WTC11 (cell line): ENCODE measurements at regions not wholly inside any gene's neighbourhood (a gene's known extent, or its start where the extent isn't known, plus 50 kb on each side); places are given as distances from the start of the nearest gene placed in this dataset.

Experiments used
- ATAC-seq: fragments of 200-7000 bp; cut with Tn5 transposase; 2 replicates; pipeline ENCODE4 v1.10.0; 2021; ENCODE audit warnings: mild to moderate bottlenecking, moderate library complexity
- CTCF ChIA-PET: fragments of 300-600 bp; sonication (Branson Sonifier 250); formaldehyde crosslinking; loops from one replicate; lab custom pipeline; 2021; ENCODE audit warnings: antibody characterized with exemption; lab: Charles Lee
- POLR2A ChIA-PET: fragments of 350-600 bp; sonication (Branson Sonifier 250); formaldehyde crosslinking; loops from one replicate; lab custom pipeline; 2021; ENCODE audit warnings: antibody characterized with exemption; lab: Charles Lee
- DNase-seq: peaks from one replicate; pipeline ENCODE4 v3.0.0; 2021; ENCODE audit warnings: low spot score
- H3K27ac Mint-ChIP-seq: 2 replicates; pipeline ENCODE4 v1.8.0; 2021; ENCODE audit warnings: mixed read lengths
- H3K27me3 Mint-ChIP-seq: 2 replicates; pipeline ENCODE4 v1.8.0; 2021; ENCODE audit warnings: low read depth, mild to moderate bottlenecking, moderate library complexity, mixed read lengths
- H3K36me3 Mint-ChIP-seq: 2 replicates; pipeline ENCODE4 v1.8.0; 2021; ENCODE audit warnings: mixed read lengths
- H3K4me1 Mint-ChIP-seq: 2 replicates; pipeline ENCODE4 v1.8.0; 2022; ENCODE audit warnings: mixed read lengths
- H3K4me3 Mint-ChIP-seq: 2 replicates; pipeline ENCODE4 v1.8.0; 2021; ENCODE audit warnings: mild to moderate bottlenecking, moderate library complexity, mixed read lengths
- H3K9me3 Mint-ChIP-seq: 2 replicates; pipeline ENCODE4 v1.8.0; 2021; ENCODE audit warnings: mixed read lengths
- FOXP1 ChIP-seq: sonication (generic); formaldehyde crosslinking; IDR thresholded peaks from 2 replicates; pipeline ENCODE4 v1.8.0; 2022; ENCODE audit warnings: missing genetic modification reagents, mild to moderate bottlenecking, moderate library complexity, borderline replicate concordance
- FOXP4 ChIP-seq: sonication (generic); formaldehyde crosslinking; IDR thresholded peaks from 2 replicates; pipeline ENCODE4 v1.8.0; 2022; ENCODE audit warnings: mild to moderate bottlenecking, missing genetic modification reagents
- GABPB1 ChIP-seq: sonication (generic); formaldehyde crosslinking; IDR thresholded peaks from 2 replicates; pipeline ENCODE4 v1.8.1; 2023; ENCODE audit warnings: mild to moderate bottlenecking, missing genetic modification reagents
- IRF1 ChIP-seq: sonication (generic); formaldehyde crosslinking; IDR thresholded peaks from 2 replicates; pipeline ENCODE4 v1.8.0; 2023; ENCODE audit warnings: missing genetic modification reagents
- IRF2 ChIP-seq: sonication (generic); formaldehyde crosslinking; IDR thresholded peaks from 2 replicates; pipeline ENCODE4 v1.8.0; 2022; ENCODE audit warnings: low read depth, missing genetic modification reagents, borderline replicate concordance
- MXD4 ChIP-seq: fragments of 250-450 bp; sonication (Bioruptor Pico); IDR thresholded peaks from 2 replicates; pipeline ENCODE4 v1.8.0; 2021; ENCODE audit warnings: mild to moderate bottlenecking, moderate library complexity, borderline replicate concordance
- NFE2L1 ChIP-seq: sonication (generic); formaldehyde crosslinking; IDR thresholded peaks from 2 replicates; pipeline ENCODE4 v1.8.1; 2023; ENCODE audit warnings: missing genetic modification reagents
- NFYB ChIP-seq: sonication (generic); formaldehyde crosslinking; conservative IDR thresholded peaks from 2 replicates; pipeline ENCODE4 v1.8.0; 2022; ENCODE audit warnings: low read depth, missing genetic modification reagents
- OVOL2 ChIP-seq: fragments of 250-450 bp; sonication (Bioruptor Pico); IDR thresholded peaks from 2 replicates; pipeline ENCODE4 v1.9.0; 2021; ENCODE audit warnings: mild to moderate bottlenecking, borderline replicate concordance
- RELA ChIP-seq: sonication (generic); formaldehyde crosslinking; IDR thresholded peaks from 2 replicates; pipeline ENCODE4 v1.8.1; 2022; ENCODE audit warnings: missing genetic modification reagents, mild to moderate bottlenecking, borderline replicate concordance
- RORB ChIP-seq: fragments of 250-450 bp; sonication (Bioruptor Pico); IDR thresholded peaks from 2 replicates; pipeline ENCODE4 v1.9.0; 2021; ENCODE audit warnings: mild to moderate bottlenecking
- SOX15 ChIP-seq: fragments of 250-450 bp; sonication (Bioruptor Pico); IDR thresholded peaks from 2 replicates; pipeline ENCODE4 v1.9.0; 2021; ENCODE audit warnings: mild to moderate bottlenecking
- TCF7 ChIP-seq: sonication (generic); formaldehyde crosslinking; IDR thresholded peaks from 2 replicates; pipeline ENCODE4 v1.8.0; 2022; ENCODE audit warnings: mild to moderate bottlenecking, low read depth, missing genetic modification reagents, moderate library complexity
- TEAD1 ChIP-seq: sonication (generic); formaldehyde crosslinking; IDR thresholded peaks from 2 replicates; pipeline ENCODE4 v1.8.0; 2022; ENCODE audit warnings: mild to moderate bottlenecking, missing genetic modification reagents
- ZNF219 ChIP-seq: sonication (generic); formaldehyde crosslinking; IDR thresholded peaks from 2 replicates; pipeline ENCODE4 v1.8.0; 2023; ENCODE audit warnings: missing genetic modification reagents, mild to moderate bottlenecking, borderline replicate concordance
- ZNF232 ChIP-seq: sonication (generic); formaldehyde crosslinking; IDR thresholded peaks from 2 replicates; pipeline ENCODE4 v1.8.0; 2022; ENCODE audit warnings: mild to moderate bottlenecking, missing genetic modification reagents
- ZNF281 ChIP-seq: sonication (generic); formaldehyde crosslinking; IDR thresholded peaks from 2 replicates; pipeline ENCODE4 v1.8.0; 2023; ENCODE audit warnings: mild to moderate bottlenecking, missing genetic modification reagents
- ZNF396 ChIP-seq: fragments of 250-450 bp; sonication (Bioruptor Pico); IDR thresholded peaks from 2 replicates; pipeline ENCODE4 v1.8.0; 2021; ENCODE audit warnings: mild to moderate bottlenecking, moderate library complexity, borderline replicate concordance
- ZNF423 ChIP-seq: fragments of 250-450 bp; sonication (Bioruptor Pico); IDR thresholded peaks from 2 replicates; pipeline ENCODE4 v2.1.2; 2022; ENCODE audit warnings: mild to moderate bottlenecking, moderate library complexity
- TF ChIP-seq, protein P1 (sequence below): fragments of 250-450 bp; sonication (Bioruptor Pico); IDR thresholded peaks from 2 replicates; pipeline ENCODE4 v1.8.0; 2021; ENCODE audit warnings: mild to moderate bottlenecking
- TF ChIP-seq, protein P2 (sequence below): sonication (generic); formaldehyde crosslinking; IDR thresholded peaks from 2 replicates; pipeline ENCODE4 v1.8.1; 2023; ENCODE audit warnings: mild to moderate bottlenecking, moderate library complexity, missing genetic modification reagents
- TF ChIP-seq, protein P3 (sequence below): sonication (generic); formaldehyde crosslinking; IDR thresholded peaks from 2 replicates; pipeline ENCODE4 v1.8.0; 2023; ENCODE audit warnings: missing genetic modification reagents, mild to moderate bottlenecking, borderline replicate concordance

- no peak for DNase-seq
- TF ChIP-seq, protein P1, sequence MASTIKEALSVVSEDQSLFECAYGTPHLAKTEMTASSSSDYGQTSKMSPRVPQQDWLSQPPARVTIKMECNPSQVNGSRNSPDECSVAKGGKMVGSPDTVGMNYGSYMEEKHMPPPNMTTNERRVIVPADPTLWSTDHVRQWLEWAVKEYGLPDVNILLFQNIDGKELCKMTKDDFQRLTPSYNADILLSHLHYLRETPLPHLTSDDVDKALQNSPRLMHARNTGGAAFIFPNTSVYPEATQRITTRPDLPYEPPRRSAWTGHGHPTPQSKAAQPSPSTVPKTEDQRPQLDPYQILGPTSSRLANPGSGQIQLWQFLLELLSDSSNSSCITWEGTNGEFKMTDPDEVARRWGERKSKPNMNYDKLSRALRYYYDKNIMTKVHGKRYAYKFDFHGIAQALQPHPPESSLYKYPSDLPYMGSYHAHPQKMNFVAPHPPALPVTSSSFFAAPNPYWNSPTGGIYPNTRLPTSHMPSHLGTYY (CRISPR knock-in tag), result no peak
- TF ChIP-seq NFE2L1 (CRISPR knock-in tag) (no peak), NFYB (CRISPR knock-in tag) (no peak), ZNF281 (CRISPR knock-in tag) (no peak), SOX15 (CRISPR knock-in tag) (no peak), ZNF396 (CRISPR knock-in tag) (no peak), FOXP1 (no peak), MXD4 (CRISPR knock-in tag) (no peak), FOXP4 (CRISPR knock-in tag) (no peak), GABPB1 (CRISPR knock-in tag) (no peak)
- TF ChIP-seq, protein P2, sequence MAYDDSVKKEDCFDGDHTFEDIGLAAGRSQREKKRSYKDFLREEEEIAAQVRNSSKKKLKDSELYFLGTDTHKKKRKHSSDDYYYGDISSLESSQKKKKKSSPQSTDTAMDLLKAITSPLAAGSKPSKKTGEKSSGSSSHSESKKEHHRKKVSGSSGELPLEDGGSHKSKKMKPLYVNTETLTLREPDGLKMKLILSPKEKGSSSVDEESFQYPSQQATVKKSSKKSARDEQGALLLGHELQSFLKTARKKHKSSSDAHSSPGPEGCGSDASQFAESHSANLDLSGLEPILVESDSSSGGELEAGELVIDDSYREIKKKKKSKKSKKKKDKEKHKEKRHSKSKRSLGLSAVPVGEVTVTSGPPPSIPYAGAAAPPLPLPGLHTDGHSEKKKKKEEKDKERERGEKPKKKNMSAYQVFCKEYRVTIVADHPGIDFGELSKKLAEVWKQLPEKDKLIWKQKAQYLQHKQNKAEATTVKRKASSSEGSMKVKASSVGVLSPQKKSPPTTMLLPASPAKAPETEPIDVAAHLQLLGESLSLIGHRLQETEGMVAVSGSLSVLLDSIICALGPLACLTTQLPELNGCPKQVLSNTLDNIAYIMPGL (CRISPR knock-in tag), result no peak
- TF ChIP-seq, all 79 proteins: peak for 0
- Mint-ChIP-seq H3K9me3 (peaks cover 8% of the 10 kb centered on the region; the same call in 1 of the 2 replicates), H3K36me3 (no peaks in the 10 kb centered on the region), H3K4me3 (no peak overlapping the region), H3K27me3 (no peaks in the 10 kb centered on the region), H3K27ac (no peak overlapping the region), H3K4me1 (peaks cover 8% of the 10 kb centered on the region)
- CTCF ChIA-PET, result no interaction called here
- ATAC-seq, result no peak
- POLR2A ChIA-PET, result no interaction called here
Measured at GRCh38 chr13:69280399-69280798, 827.2 kb upstream of the ATXN8OS start.

GRCh38 chr13:69279213-69279612, 828.4 kb upstream of the ATXN8OS start:
- H3K27me3 Mint-ChIP-seq, result no peaks in the 10 kb centered on the region
- ChIA-PET CTCF (no interaction called here), POLR2A (no interaction called here)
- ATAC-seq (no peak), DNase-seq (no peak)
- H3K4me3 Mint-ChIP-seq, result no peak overlapping the region
- no peaks in the 10 kb centered on the region for H3K9me3 Mint-ChIP-seq
- no peaks in the 10 kb centered on the region for H3K36me3 Mint-ChIP-seq
- no peak overlapping the region for H3K27ac Mint-ChIP-seq
- H3K4me1 Mint-ChIP-seq, result peaks cover 6% of the 10 kb centered on the region
- TF ChIP-seq ZNF423 (CRISPR knock-in tag), result no peak
- TF ChIP-seq, protein P3, sequence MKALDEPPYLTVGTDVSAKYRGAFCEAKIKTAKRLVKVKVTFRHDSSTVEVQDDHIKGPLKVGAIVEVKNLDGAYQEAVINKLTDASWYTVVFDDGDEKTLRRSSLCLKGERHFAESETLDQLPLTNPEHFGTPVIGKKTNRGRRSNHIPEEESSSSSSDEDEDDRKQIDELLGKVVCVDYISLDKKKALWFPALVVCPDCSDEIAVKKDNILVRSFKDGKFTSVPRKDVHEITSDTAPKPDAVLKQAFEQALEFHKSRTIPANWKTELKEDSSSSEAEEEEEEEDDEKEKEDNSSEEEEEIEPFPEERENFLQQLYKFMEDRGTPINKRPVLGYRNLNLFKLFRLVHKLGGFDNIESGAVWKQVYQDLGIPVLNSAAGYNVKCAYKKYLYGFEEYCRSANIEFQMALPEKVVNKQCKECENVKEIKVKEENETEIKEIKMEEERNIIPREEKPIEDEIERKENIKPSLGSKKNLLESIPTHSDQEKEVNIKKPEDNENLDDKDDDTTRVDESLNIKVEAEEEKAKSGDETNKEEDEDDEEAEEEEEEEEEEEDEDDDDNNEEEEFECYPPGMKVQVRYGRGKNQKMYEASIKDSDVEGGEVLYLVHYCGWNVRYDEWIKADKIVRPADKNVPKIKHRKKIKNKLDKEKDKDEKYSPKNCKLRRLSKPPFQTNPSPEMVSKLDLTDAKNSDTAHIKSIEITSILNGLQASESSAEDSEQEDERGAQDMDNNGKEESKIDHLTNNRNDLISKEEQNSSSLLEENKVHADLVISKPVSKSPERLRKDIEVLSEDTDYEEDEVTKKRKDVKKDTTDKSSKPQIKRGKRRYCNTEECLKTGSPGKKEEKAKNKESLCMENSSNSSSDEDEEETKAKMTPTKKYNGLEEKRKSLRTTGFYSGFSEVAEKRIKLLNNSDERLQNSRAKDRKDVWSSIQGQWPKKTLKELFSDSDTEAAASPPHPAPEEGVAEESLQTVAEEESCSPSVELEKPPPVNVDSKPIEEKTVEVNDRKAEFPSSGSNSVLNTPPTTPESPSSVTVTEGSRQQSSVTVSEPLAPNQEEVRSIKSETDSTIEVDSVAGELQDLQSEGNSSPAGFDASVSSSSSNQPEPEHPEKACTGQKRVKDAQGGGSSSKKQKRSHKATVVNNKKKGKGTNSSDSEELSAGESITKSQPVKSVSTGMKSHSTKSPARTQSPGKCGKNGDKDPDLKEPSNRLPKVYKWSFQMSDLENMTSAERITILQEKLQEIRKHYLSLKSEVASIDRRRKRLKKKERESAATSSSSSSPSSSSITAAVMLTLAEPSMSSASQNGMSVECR (CRISPR knock-in tag), result no peak
- TF ChIP-seq, protein P2 (CRISPR knock-in tag), result no peak
- no peak for TF ChIP-seq ZNF219 (CRISPR knock-in tag)
- TF ChIP-seq RORB, result no peak
- no peak for TF ChIP-seq TEAD1 (CRISPR knock-in tag)
- TF ChIP-seq SOX15 (CRISPR knock-in tag), result no peak
- no peak for TF ChIP-seq ZNF232 (CRISPR knock-in tag)
- no peak for TF ChIP-seq IRF1 (CRISPR knock-in tag)
- no peak for TF ChIP-seq TCF7
- TF ChIP-seq RELA (CRISPR knock-in tag), result no peak
- TF ChIP-seq OVOL2, result no peak
- TF ChIP-seq IRF2 (CRISPR knock-in tag), result no peak
